ENCODE measurements at regions not wholly inside any gene's neighbourhood (a gene's known extent, or its start where the extent isn't known, plus 50 kb on each side); places are given as distances from the start of the nearest gene placed in this dataset.

DNA sequence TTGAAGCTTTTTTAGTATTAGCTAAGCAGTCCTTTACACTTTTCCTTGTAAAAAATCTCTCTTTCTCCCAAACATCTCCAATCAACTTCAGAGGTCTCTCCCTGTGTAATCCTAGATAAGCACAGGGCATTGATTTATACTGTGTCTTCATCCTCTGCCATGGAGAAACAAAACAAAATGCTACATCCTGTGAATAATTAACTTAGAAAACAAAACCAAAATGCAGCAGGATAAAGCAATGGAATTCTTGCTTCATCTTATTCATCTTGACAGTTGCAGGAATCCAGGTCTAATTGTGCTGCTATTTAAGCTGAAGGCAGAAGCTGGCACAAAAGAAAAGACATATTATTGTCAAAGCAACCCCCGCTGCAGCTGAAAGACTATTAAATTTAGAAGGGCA lies 641.5 kb upstream of the SORCS1 start:
- TF ChIP-seq, protein P1, sequence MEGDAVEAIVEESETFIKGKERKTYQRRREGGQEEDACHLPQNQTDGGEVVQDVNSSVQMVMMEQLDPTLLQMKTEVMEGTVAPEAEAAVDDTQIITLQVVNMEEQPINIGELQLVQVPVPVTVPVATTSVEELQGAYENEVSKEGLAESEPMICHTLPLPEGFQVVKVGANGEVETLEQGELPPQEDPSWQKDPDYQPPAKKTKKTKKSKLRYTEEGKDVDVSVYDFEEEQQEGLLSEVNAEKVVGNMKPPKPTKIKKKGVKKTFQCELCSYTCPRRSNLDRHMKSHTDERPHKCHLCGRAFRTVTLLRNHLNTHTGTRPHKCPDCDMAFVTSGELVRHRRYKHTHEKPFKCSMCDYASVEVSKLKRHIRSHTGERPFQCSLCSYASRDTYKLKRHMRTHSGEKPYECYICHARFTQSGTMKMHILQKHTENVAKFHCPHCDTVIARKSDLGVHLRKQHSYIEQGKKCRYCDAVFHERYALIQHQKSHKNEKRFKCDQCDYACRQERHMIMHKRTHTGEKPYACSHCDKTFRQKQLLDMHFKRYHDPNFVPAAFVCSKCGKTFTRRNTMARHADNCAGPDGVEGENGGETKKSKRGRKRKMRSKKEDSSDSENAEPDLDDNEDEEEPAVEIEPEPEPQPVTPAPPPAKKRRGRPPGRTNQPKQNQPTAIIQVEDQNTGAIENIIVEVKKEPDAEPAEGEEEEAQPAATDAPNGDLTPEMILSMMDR (conservative IDR thresholded peaks at IDR 0.05; ENCODE audit: low read length): no peak
- TF ChIP-seq EZH2phosphoT487 (IDR thresholded peaks at IDR 0.05; ENCODE audit: borderline replicate concordance, low read depth, low read length): no peak

All from OCI-LY7 (cell line).